K562 (cell line): ENCODE measurements at regions not wholly inside any gene's neighbourhood (a gene's known extent, or its start where the extent isn't known, plus 50 kb on each side); places are given as distances from the start of the nearest gene placed in this dataset.

ENCODE experiments used
- ATAC-seq: fragments of 200-7000 bp; cut with Tn5 transposase; 3 replicates; pipeline ENCODE4 v1.9.1; 2020; ENCODE audit warnings: moderate library complexity
- BruUV-seq: library from RNA; stranded (reverse); fragments of 400-500 nt; replicated peaks from 2 replicates; lab custom pipeline; 2021; lab: Mats Ljungman, UMichigan
- CTCF ChIA-PET: fragments of 300-600 bp; formaldehyde crosslinking; extraction: SDS; loops from one replicate; lab custom pipeline; 2021; ENCODE audit warnings: low intra/inter-chr PET ratio; lab: Yijun Ruan, JAX
- POLR2A ChIA-PET: fragments of 300-600, 350-650 bp; sonication (Branson Sonifier 250); formaldehyde crosslinking; extraction: SDS; loops from one replicate; lab custom pipeline; 2021; ENCODE audit warnings: antibody characterized with exemption, inconsistent platforms; lab: Yijun Ruan, JAX
- DNase-seq, 4 experiments: peaks; one replicate each; pipeline versions ENCODE4 v3.0.0 to v3.0.0-alpha.2; 2011 to 2018; ENCODE audit warnings: low spot score in 3 of 4, mixed read lengths in 3 of 4; ENCODE audit errors: extremely low read depth in 1 of 4
- FAIRE-seq: peaks from 2 replicates; lab custom pipeline; 2011; peaks lifted over from hg19 to GRCh38; lab: Jason Lieb, UNC
- H2AFZ ChIP-seq: 2 replicates; pipeline ENCODE4 v1.6.0; 2011; ENCODE audit warnings: low read depth, low read length, control low read depth, inconsistent platforms
- H3K27ac ChIP-seq: fragments of 200-600 bp; 3 replicates; pipeline ENCODE4 v1.8.0; 2011; ENCODE audit warnings: low read depth, mild to moderate bottlenecking, control low read depth, inconsistent platforms, low read length, moderate library complexity, mixed read lengths; ENCODE audit errors: extremely low read depth
- H3K27me3 ChIP-seq, 2 experiments: fragments of 300-600 bp in 1 of 2; 2 replicates in 1 of 2; 3 replicates in 1 of 2; pipeline versions ENCODE4 v1.6.0 to v1.8.0; 2011; ENCODE audit warnings: inconsistent platforms in 2 of 2, low read length in 2 of 2, mild to moderate bottlenecking in 1 of 2, mixed read lengths in 1 of 2, moderate library complexity in 1 of 2; ENCODE audit not compliant: control insufficient read depth in 2 of 2, insufficient read depth in 2 of 2
- H3K36me3 ChIP-seq: fragments of 300-600 bp; 3 replicates; pipeline ENCODE4 v1.8.0; 2011; ENCODE audit warnings: mild to moderate bottlenecking, low read length, inconsistent platforms; ENCODE audit not compliant: control insufficient read depth, insufficient read depth
- H3K4me1 ChIP-seq, 2 experiments: fragments of 200-600 bp in 1 of 2; replicated peaks in 1 of 2; 2 replicates in 1 of 2; 3 replicates in 1 of 2; pipeline versions ENCODE4 v1.5.1 to v1.8.0; 2011; ENCODE audit warnings: inconsistent platforms in 2 of 2, low read length in 2 of 2, mild to moderate bottlenecking in 1 of 2, mixed read lengths in 1 of 2, moderate library complexity in 1 of 2; ENCODE audit not compliant: control insufficient read depth in 2 of 2, insufficient read depth in 2 of 2
- H3K4me2 ChIP-seq: 2 replicates; pipeline ENCODE4 v1.6.1; 2011; ENCODE audit warnings: low read length, control low read depth, inconsistent platforms, mixed read lengths; ENCODE audit not compliant: insufficient read depth
- H3K4me3 ChIP-seq: fragments of 200-600 bp; sonication (generic), shearing (Covaris generic); 2 replicates; pipeline ENCODE4 v1.5.1; 2016; ENCODE audit warnings: control low read depth, inconsistent platforms
- H3K79me2 ChIP-seq: fragments of 200-600 bp; 3 replicates; pipeline ENCODE4 v1.8.0; 2011; ENCODE audit warnings: low read length, inconsistent platforms; ENCODE audit not compliant: control insufficient read depth, insufficient read depth
- H3K9ac ChIP-seq, 2 experiments: 2 replicates each; pipeline versions ENCODE4 v1.6.0 to v1.6.1; 2011; ENCODE audit warnings: low read depth in 2 of 2, low read length in 2 of 2, control low read depth in 1 of 2, inconsistent platforms in 1 of 2, mild to moderate bottlenecking in 1 of 2, mixed read lengths in 1 of 2; ENCODE audit not compliant: insufficient read depth in 1 of 2
- H3K9me1 ChIP-seq: one replicate; pipeline ENCODE4 v1.6.0; 2011; ENCODE audit warnings: inconsistent platforms, mild to moderate bottlenecking, low read length, moderate library complexity; ENCODE audit not compliant: control insufficient read depth, insufficient read depth
- H3K9me3 ChIP-seq: replicated peaks from 2 replicates; pipeline ENCODE4 v1.5.1; 2011; ENCODE audit warnings: low read depth, low read length, inconsistent platforms; ENCODE audit not compliant: control insufficient read depth, insufficient read depth
- H4K20me1 ChIP-seq: replicated peaks from 2 replicates; pipeline ENCODE4 v1.6.1; 2011; ENCODE audit warnings: low read length, inconsistent platforms, mixed read lengths; ENCODE audit not compliant: control insufficient read depth, insufficient read depth
- CBX1 ChIP-seq: sonication (generic); IDR thresholded peaks from 2 replicates; pipeline ENCODE4 v1.6.1; 2016; ENCODE audit warnings: antibody characterized with exemption, low read depth, mild to moderate bottlenecking
- ESRRB ChIP-seq: fragments of 250-450 bp; sonication (Bioruptor Pico); IDR thresholded peaks from 2 replicates; pipeline ENCODE4 v1.5.0; 2020; ENCODE audit warnings: mild to moderate bottlenecking, moderate library complexity, borderline replicate concordance
- ETV1 ChIP-seq: fragments of 450-650 bp; conservative IDR thresholded peaks from 2 replicates; pipeline ENCODE4 v1.6.1; 2016; ENCODE audit warnings: missing genetic modification characterization, control low read depth, low read depth, missing compliant biosample characterization
- LARP7 ChIP-seq: fragments of 450-650 bp; IDR thresholded peaks from 2 replicates; pipeline ENCODE4 v1.6.1; 2016
- MBD2 ChIP-seq: sonication (generic); IDR thresholded peaks from 2 replicates; pipeline ENCODE4 v1.6.1; 2016; ENCODE audit warnings: low read depth, borderline replicate concordance
- MIER1 ChIP-seq: fragments of 450-650 bp; IDR thresholded peaks from 2 replicates; pipeline ENCODE4 v1.6.1; 2016; ENCODE audit warnings: antibody characterized with exemption, mild to moderate bottlenecking, low read depth
- ZBTB7A ChIP-seq: IDR thresholded peaks from 2 replicates; pipeline ENCODE4 v1.6.1; 2011; ENCODE audit warnings: low read depth, mild to moderate bottlenecking, low read length, moderate library complexity, borderline replicate concordance; ENCODE audit not compliant: control insufficient read depth
- WGBS: fragments of 100-300 bp; shearing (Covaris generic); methylation state at CpG from one replicate; pipeline ENCODE4 v1.1.6; 2016; ENCODE audit warnings: low coverage, mixed read lengths; ENCODE audit not compliant: insufficient coverage; ENCODE audit errors: missing lambda C conversion rate; 5-methylcytosine and 5-hydroxymethylcytosine counted together
- in situ Hi-C: fragments of 300-500 bp; cut with MboI; formaldehyde crosslinking; loops from 4 replicates; pipeline ENCODE4 v1.15.0; 2018; ENCODE audit warnings: inconsistent platforms, mixed read lengths
- intact Hi-C: fragments of 100-400 bp; cut with micrococcal nuclease; formaldehyde crosslinking; loops from 2 replicates; pipeline ENCODE4 v1.14.2; 2022

DNA sequence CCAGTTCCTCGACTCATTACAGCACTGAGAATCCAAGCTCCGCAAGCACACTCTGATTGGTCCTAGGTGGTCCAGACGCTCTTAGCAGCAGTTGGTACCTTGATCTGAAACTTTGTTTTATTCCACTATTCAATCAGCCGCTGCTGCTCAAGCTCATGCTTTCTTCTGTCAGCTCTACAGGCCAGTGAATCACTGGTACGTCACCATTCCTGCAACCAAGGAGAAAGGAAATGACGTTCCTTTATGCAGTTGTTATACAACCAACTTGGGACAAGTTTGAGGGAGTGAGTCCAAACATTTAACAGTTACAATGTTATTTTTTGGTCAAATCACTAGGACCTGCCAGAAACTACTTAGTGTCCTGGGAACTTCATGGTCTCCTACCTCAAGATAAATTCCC, 398.8 kb upstream of the TMEFF2 start:
- Histone ChIP-seq H3K9me1 (no peaks in the 10 kb centered on the region), H4K20me1 (no peaks in the 10 kb centered on the region), H3K4me1 (no peaks in the 10 kb centered on the region), H2AFZ (no peak overlapping the region), H3K9me3 (no peaks in the 10 kb centered on the region), H3K4me2 (no peak overlapping the region), H3K27ac (no peak overlapping the region), H3K79me2 (no peaks in the 10 kb centered on the region), H3K9ac (no peak overlapping the region), H3K27me3 (no peaks in the 10 kb centered on the region), H3K4me3 (no peak overlapping the region), H3K36me3 (no peaks in the 10 kb centered on the region)
- WGBS, result 0% methylated on average over 6 of the region's 6 CpGs
- DNase-seq, result no peak
- in situ Hi-C loops, result no loop called here
- ChIA-PET POLR2A (no interaction called here), CTCF (no interaction called here)
- no peak for TF ChIP-seq MIER1
- no peak for TF ChIP-seq ETV1 (tag)
- no peak for TF ChIP-seq ZBTB7A
- no peak for TF ChIP-seq MBD2
- BruUV-seq, result no TSS peak
- ATAC-seq, result no peak
- intact Hi-C loops, result no loop called here
- no peak for FAIRE-seq

DNA sequence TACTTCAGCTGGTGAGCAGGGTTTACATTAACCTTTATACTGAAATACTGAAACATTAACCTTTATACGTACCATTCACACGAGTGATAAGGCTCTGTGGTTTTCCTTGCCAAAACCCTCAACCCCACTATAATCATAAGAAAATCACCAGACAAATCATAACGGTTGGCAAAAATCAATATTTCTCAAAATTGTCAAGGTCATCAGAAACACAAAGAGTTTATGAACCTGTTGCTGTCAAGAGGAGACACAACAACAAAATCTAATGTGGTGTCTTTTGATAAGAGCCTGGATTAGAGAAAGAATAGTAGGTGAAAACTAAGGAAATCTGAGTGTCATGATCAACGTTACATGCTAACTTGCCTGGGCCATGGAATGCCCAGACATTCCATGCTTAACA, 396.9 kb upstream of the TMEFF2 start:
- no peak overlapping the region for H3K4me2 ChIP-seq
- FAIRE-seq, result no peak

More for the DNA sequence above, 396.9 kb upstream of the TMEFF2 start:
- ChIA-PET POLR2A (no interaction called here), CTCF (no interaction called here)
- no peak for DNase-seq
- 4% methylated on average over 3 of the region's 4 CpGs for WGBS
- no peaks in the 10 kb centered on the region for H3K9me1 ChIP-seq
- H4K20me1 ChIP-seq, result no peaks in the 10 kb centered on the region
- no peak overlapping the region for H2AFZ ChIP-seq
- no peaks in the 10 kb centered on the region for H3K9me3 ChIP-seq
- H3K4me1 ChIP-seq, result no peaks in the 10 kb centered on the region
- no peak overlapping the region for H3K27ac ChIP-seq
- no peak for TF ChIP-seq LARP7
- TF ChIP-seq CBX1, result no peak
- TF ChIP-seq ESRRB, result no peak
- no peak for ATAC-seq
- no peaks in the 10 kb centered on the region for H3K27me3 ChIP-seq
- H3K36me3 ChIP-seq, result no peaks in the 10 kb centered on the region
- intact Hi-C loops (no loop called here), in situ Hi-C loops (no loop called here)
- no peak overlapping the region for H3K9ac ChIP-seq
- no peak overlapping the region for H3K4me3 ChIP-seq
- H3K79me2 ChIP-seq, result no peaks in the 10 kb centered on the region
- no TSS peak for BruUV-seq
